Liver (tissue), 8 donors: ENCODE measurements at regions not wholly inside any gene's neighbourhood (a gene's known extent, or its start where the extent isn't known, plus 50 kb on each side); places are given as distances from the start of the nearest gene placed in this dataset.

Experiments used
- DNase-seq: peaks from one replicate; pipeline ENCODE4 v3.0.0-alpha.2; 2017; ENCODE audit warnings: low spot score
- H3K27ac ChIP-seq, 2 donors: one replicate each; pipeline ENCODE4 v1.7.0; 2013; ENCODE audit warnings: inconsistent platforms in 2 of 2, low read length in 2 of 2, control low read depth in 1 of 2, low read depth in 1 of 2, mild to moderate bottlenecking in 1 of 2
- H3K27me3 ChIP-seq, 4 donors: one replicate each; pipeline versions ENCODE4 v1.6.1 to v1.7.0; 2013; ENCODE audit warnings: low read length in 3 of 4, inconsistent platforms in 1 of 4, mild to moderate bottlenecking in 1 of 4, moderate library complexity in 1 of 4; ENCODE audit not compliant: control insufficient read depth in 4 of 4, insufficient read depth in 4 of 4
- H3K36me3 ChIP-seq, 4 donors: one replicate each; pipeline versions ENCODE4 v1.6.1 to v1.7.0; 2013; ENCODE audit warnings: low read length in 3 of 4, mild to moderate bottlenecking in 3 of 4, low read depth in 1 of 4, moderate library complexity in 1 of 4; ENCODE audit not compliant: control insufficient read depth in 4 of 4, insufficient read depth in 3 of 4
- H3K4me1 ChIP-seq, 4 donors: one replicate each; pipeline versions ENCODE4 v1.6.1 to v1.7.0; 2013; ENCODE audit warnings: low read length in 3 of 4, mild to moderate bottlenecking in 3 of 4, moderate library complexity in 1 of 4; ENCODE audit not compliant: control insufficient read depth in 4 of 4, insufficient read depth in 4 of 4
- H3K4me3 ChIP-seq, 3 donors: one replicate each; pipeline versions ENCODE4 v1.6.1 to v1.7.0; 2013; ENCODE audit warnings: low read length in 3 of 3, control low read depth in 1 of 3, low read depth in 1 of 3, mild to moderate bottlenecking in 1 of 3
- H3K9ac ChIP-seq, 2 donors: one replicate each; pipeline ENCODE4 v1.7.0; 2013; ENCODE audit warnings: low read length in 2 of 2, mild to moderate bottlenecking in 2 of 2, moderate library complexity in 2 of 2, control low read depth in 1 of 2, low read depth in 1 of 2
- H3K9me3 ChIP-seq, 4 donors: one replicate each; pipeline versions ENCODE4 v1.6.1 to v1.7.0; 2013; ENCODE audit warnings: low read length in 3 of 4; ENCODE audit not compliant: control insufficient read depth in 4 of 4
- EGR1 ChIP-seq, 2 donors: IDR thresholded peaks; 2 replicates each; pipeline ENCODE4 v1.6.1; 2016 to 2018; ENCODE audit warnings: antibody characterized with exemption in 2 of 2, low read depth in 2 of 2
- FOXA1 ChIP-seq: IDR thresholded peaks from 2 replicates; pipeline ENCODE4 v1.6.1; 2016; ENCODE audit warnings: antibody characterized with exemption
- FOXA2 ChIP-seq: IDR thresholded peaks from 2 replicates; pipeline ENCODE4 v1.6.1; 2016; ENCODE audit warnings: antibody characterized with exemption
- GABPA ChIP-seq, 2 donors: IDR thresholded peaks in 1 of 2; conservative IDR thresholded peaks in 1 of 2; 2 replicates each; pipeline ENCODE4 v1.6.1; 2016; ENCODE audit warnings: antibody characterized with exemption in 2 of 2, mild to moderate bottlenecking in 1 of 2, moderate library complexity in 1 of 2
- HNF4A ChIP-seq, 2 donors: conservative IDR thresholded peaks; 2 replicates each; pipeline ENCODE4 v1.6.1; 2016; ENCODE audit warnings: antibody characterized with exemption in 2 of 2, mild to moderate bottlenecking in 2 of 2
- HNF4G ChIP-seq: IDR thresholded peaks from 2 replicates; pipeline ENCODE4 v1.6.1; 2016; ENCODE audit warnings: antibody characterized with exemption
- JUND ChIP-seq, 2 donors: IDR thresholded peaks; 2 replicates each; pipeline ENCODE4 v1.6.1; 2016; ENCODE audit warnings: antibody characterized with exemption in 2 of 2
- NR2F2 ChIP-seq: IDR thresholded peaks from 2 replicates; pipeline ENCODE4 v1.6.1; 2016; ENCODE audit warnings: antibody characterized with exemption
- RAD21 ChIP-seq, 2 donors: IDR thresholded peaks; 2 replicates each; pipeline ENCODE4 v1.6.1; 2016; ENCODE audit warnings: antibody characterized with exemption in 2 of 2, mild to moderate bottlenecking in 2 of 2
- RXRA ChIP-seq, 2 donors: IDR thresholded peaks; 2 replicates each; pipeline ENCODE4 v1.6.1; 2017 to 2018; ENCODE audit warnings: antibody characterized with exemption in 2 of 2, mild to moderate bottlenecking in 1 of 2
- SP1 ChIP-seq: IDR thresholded peaks from 2 replicates; pipeline ENCODE4 v1.6.1; 2018; ENCODE audit warnings: antibody characterized with exemption, mild to moderate bottlenecking
- TAF1 ChIP-seq: conservative IDR thresholded peaks from 2 replicates; pipeline ENCODE4 v1.6.1; 2016; ENCODE audit warnings: antibody characterized with exemption, mild to moderate bottlenecking
- YY1 ChIP-seq: IDR thresholded peaks from 2 replicates; pipeline ENCODE4 v1.6.1; 2016; ENCODE audit warnings: antibody characterized with exemption, mild to moderate bottlenecking
- WGBS: extraction: QIAGEN DNeasy Blood & Tissue Kit; methylation state at CpG from one replicate; pipeline ENCODE4 v1.1.7; 2013; 5-methylcytosine and 5-hydroxymethylcytosine counted together
- TF ChIP-seq, protein P1 (sequence below): IDR thresholded peaks from 2 replicates; pipeline ENCODE4 v1.6.1; 2016; ENCODE audit warnings: antibody characterized with exemption
- TF ChIP-seq, protein P2 (sequence below): IDR thresholded peaks from 2 replicates; pipeline ENCODE4 v1.6.1; 2016; ENCODE audit warnings: antibody characterized with exemption, mild to moderate bottlenecking
- TF ChIP-seq, protein P3 (sequence below): IDR thresholded peaks from 2 replicates; pipeline ENCODE4 v1.6.1; 2016; ENCODE audit warnings: antibody characterized with exemption
- TF ChIP-seq, protein P4 (sequence below): IDR thresholded peaks from 2 replicates; pipeline ENCODE4 v1.6.1; 2016; ENCODE audit warnings: antibody characterized with exemption
- TF ChIP-seq, protein P5 (sequence below): fragments of 150-350 bp; IDR thresholded peaks from 2 replicates; pipeline ENCODE4 v1.5.1; 2017; ENCODE audit warnings: improper control_type of control experiment, low read depth, low read length; ENCODE audit not compliant: missing input control
- donor health status: healthy.
- donor health status: healthy.
- donor health status: healthy.
- donor health status: healthy.
- donor health status: healthy.

DNA sequence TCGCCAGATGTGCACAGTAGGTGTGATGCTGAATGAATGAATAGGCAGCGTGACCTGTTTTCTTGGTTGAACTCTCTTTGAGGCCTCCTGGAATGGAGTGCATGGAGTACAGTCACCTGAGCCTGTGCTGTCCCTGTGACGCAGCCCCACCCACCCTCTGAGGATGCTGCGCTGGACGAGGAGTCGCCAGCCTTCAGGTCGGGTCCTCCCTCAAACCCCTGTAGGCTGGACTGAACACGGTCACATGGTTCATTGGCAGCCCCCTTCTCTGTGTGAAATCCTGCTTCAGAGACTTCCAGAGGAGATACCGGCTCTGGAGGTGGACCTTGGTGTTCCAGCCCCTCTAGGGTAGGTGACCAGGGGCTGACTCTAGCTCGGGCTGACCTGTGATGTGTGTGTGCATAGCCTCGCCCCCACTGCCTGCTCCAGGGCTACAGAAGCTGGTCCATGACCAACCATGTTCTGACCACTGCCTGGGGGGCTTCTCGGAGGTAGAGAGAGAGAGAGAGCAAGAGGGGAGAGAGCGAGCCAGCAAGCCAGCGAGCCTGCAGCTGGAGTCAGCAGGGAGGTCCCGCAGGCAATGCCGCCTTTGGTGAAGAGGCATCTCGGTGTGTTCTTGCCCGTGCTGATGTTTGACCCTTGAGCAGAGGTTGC lies 158.0 kb upstream of the RTL1 start:
- H3K4me3 ChIP-seq, result no peak overlapping the region
- H3K9me3 ChIP-seq, result peaks cover 0 to 2% (median 0%) of the 10 kb centered on the region in 4 donors
- H3K36me3 ChIP-seq, result no peaks in the 10 kb centered on the region
- TF ChIP-seq FOXA2, result no peak
- no peak for TF ChIP-seq TAF1
- TF ChIP-seq EGR1 (IDR thresholded peaks at IDR 0.05; ENCODE audit: low read depth in 2 of 2), result no peak
- TF ChIP-seq RAD21 (IDR thresholded peaks at IDR 0.05), result no peak
- peaks cover 0 to 4% (median 0%) of the 10 kb centered on the region in 4 donors for H3K27me3 ChIP-seq
- WGBS, result 90% methylated on average over 18 of the region's 18 CpGs
- H3K9ac ChIP-seq, result no peak overlapping the region
- H3K27ac ChIP-seq, result no peak overlapping the region
- DNase-seq, result no peak
- no peaks in the 10 kb centered on the region for H3K4me1 ChIP-seq

DNA sequence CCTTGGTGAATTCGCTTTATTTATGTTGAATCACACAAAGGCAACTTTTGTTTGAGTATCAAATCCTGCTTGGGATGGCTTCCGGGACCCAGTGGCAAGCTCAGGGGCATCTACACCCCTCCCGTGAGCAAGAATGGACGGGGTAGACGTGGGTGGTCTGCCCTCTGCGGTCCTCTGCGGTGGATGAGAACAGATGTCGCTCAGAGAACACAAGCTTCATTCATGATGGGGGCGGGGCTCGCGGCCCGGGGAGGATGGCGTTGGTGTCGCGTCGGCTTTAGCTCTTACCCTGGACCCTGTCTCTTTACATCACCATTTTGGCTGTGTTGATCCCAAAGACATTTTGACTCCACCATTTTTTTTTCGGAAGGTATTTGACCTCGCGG lies 158.5 kb upstream of the RTL1 start:
- TF ChIP-seq, protein P1, sequence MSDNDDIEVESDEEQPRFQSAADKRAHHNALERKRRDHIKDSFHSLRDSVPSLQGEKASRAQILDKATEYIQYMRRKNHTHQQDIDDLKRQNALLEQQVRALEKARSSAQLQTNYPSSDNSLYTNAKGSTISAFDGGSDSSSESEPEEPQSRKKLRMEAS, result no peak
- no peak for TF ChIP-seq HNF4A (conservative IDR thresholded peaks at IDR 0.05)
- TF ChIP-seq EGR1 (IDR thresholded peaks at IDR 0.05; ENCODE audit: low read depth in 2 of 2), result no peak
- no peak for TF ChIP-seq GABPA (IDR thresholded peaks at IDR 0.05 in 1 of 2, conservative IDR thresholded peaks at IDR 0.05 in 1 of 2)
- no peak for TF ChIP-seq YY1
- TF ChIP-seq, protein P2, sequence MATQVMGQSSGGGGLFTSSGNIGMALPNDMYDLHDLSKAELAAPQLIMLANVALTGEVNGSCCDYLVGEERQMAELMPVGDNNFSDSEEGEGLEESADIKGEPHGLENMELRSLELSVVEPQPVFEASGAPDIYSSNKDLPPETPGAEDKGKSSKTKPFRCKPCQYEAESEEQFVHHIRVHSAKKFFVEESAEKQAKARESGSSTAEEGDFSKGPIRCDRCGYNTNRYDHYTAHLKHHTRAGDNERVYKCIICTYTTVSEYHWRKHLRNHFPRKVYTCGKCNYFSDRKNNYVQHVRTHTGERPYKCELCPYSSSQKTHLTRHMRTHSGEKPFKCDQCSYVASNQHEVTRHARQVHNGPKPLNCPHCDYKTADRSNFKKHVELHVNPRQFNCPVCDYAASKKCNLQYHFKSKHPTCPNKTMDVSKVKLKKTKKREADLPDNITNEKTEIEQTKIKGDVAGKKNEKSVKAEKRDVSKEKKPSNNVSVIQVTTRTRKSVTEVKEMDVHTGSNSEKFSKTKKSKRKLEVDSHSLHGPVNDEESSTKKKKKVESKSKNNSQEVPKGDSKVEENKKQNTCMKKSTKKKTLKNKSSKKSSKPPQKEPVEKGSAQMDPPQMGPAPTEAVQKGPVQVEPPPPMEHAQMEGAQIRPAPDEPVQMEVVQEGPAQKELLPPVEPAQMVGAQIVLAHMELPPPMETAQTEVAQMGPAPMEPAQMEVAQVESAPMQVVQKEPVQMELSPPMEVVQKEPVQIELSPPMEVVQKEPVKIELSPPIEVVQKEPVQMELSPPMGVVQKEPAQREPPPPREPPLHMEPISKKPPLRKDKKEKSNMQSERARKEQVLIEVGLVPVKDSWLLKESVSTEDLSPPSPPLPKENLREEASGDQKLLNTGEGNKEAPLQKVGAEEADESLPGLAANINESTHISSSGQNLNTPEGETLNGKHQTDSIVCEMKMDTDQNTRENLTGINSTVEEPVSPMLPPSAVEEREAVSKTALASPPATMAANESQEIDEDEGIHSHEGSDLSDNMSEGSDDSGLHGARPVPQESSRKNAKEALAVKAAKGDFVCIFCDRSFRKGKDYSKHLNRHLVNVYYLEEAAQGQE, result no peak
- TF ChIP-seq HNF4G, result no peak
- no peak for TF ChIP-seq RAD21 (IDR thresholded peaks at IDR 0.05)
- TF ChIP-seq RXRA (IDR thresholded peaks at IDR 0.05), result no peak
- TF ChIP-seq, protein P3, sequence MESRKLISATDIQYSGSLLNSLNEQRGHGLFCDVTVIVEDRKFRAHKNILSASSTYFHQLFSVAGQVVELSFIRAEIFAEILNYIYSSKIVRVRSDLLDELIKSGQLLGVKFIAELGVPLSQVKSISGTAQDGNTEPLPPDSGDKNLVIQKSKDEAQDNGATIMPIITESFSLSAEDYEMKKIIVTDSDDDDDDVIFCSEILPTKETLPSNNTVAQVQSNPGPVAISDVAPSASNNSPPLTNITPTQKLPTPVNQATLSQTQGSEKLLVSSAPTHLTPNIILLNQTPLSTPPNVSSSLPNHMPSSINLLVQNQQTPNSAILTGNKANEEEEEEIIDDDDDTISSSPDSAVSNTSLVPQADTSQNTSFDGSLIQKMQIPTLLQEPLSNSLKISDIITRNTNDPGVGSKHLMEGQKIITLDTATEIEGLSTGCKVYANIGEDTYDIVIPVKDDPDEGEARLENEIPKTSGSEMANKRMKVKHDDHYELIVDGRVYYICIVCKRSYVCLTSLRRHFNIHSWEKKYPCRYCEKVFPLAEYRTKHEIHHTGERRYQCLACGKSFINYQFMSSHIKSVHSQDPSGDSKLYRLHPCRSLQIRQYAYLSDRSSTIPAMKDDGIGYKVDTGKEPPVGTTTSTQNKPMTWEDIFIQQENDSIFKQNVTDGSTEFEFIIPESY, result no peak
- TF ChIP-seq, protein P4, sequence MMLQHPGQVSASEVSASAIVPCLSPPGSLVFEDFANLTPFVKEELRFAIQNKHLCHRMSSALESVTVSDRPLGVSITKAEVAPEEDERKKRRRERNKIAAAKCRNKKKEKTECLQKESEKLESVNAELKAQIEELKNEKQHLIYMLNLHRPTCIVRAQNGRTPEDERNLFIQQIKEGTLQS, result no peak
- TF ChIP-seq SP1, result no peak
- no peak for TF ChIP-seq FOXA2
- no peak for TF ChIP-seq TAF1
- TF ChIP-seq FOXA1, result no peak
- no peak for TF ChIP-seq NR2F2
- TF ChIP-seq, protein P5, sequence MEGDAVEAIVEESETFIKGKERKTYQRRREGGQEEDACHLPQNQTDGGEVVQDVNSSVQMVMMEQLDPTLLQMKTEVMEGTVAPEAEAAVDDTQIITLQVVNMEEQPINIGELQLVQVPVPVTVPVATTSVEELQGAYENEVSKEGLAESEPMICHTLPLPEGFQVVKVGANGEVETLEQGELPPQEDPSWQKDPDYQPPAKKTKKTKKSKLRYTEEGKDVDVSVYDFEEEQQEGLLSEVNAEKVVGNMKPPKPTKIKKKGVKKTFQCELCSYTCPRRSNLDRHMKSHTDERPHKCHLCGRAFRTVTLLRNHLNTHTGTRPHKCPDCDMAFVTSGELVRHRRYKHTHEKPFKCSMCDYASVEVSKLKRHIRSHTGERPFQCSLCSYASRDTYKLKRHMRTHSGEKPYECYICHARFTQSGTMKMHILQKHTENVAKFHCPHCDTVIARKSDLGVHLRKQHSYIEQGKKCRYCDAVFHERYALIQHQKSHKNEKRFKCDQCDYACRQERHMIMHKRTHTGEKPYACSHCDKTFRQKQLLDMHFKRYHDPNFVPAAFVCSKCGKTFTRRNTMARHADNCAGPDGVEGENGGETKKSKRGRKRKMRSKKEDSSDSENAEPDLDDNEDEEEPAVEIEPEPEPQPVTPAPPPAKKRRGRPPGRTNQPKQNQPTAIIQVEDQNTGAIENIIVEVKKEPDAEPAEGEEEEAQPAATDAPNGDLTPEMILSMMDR, result no peak
- TF ChIP-seq JUND (IDR thresholded peaks at IDR 0.05), result no peak
- H3K27ac ChIP-seq, result no peak overlapping the region
- H3K9ac ChIP-seq, result no peak overlapping the region
- 86% methylated on average over 19 of the region's 19 CpGs for WGBS
- DNase-seq, result no peak
- no peaks in the 10 kb centered on the region for H3K36me3 ChIP-seq
- peaks cover 0 to 4% (median 0%) of the 10 kb centered on the region in 4 donors for H3K27me3 ChIP-seq
- peaks cover 0 to 2% (median 0%) of the 10 kb centered on the region in 4 donors for H3K9me3 ChIP-seq
- no peaks in the 10 kb centered on the region for H3K4me1 ChIP-seq
- H3K4me3 ChIP-seq, result no peak overlapping the region
